ENCODE measurements at regions not wholly inside any gene's neighbourhood (a gene's known extent, or its start where the extent isn't known, plus 50 kb on each side); places are given as distances from the start of the nearest gene placed in this dataset.

DNA sequence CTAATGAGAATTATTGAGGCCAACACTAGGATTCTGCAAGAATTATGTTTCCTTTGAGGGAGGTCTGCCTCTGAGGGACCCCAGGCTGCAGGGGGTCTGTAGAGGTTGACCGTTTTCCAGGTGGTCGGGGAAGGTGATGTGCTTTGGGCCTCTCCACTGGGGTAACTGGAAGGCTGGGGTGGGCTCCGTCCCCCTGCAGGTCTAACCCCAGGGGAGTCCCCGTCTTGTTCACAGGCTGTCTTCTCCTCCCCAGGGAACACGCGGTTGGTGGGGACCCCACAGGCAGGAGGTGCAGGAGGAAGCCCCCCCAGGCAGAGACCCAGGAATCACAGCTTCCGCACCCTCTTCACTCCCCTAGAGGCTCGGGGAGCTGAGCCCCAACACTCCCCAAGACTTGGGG is 726.4 kb downstream of the BRD1 start:
- WGBS, 2 donors = 52 to 81% methylated on average over 3 to 6 of the region's 8 CpGs
- intact Hi-C loops (cut with DNase I) = no loop called here
- H3K27me3 ChIP-seq = peaks cover 0 to 57% (median 0%) of the 10 kb centered on the region in 4 donors
- no peak overlapping the region for H3K27ac ChIP-seq
- no peaks in the 10 kb centered on the region for H3K4me1 ChIP-seq
- TF ChIP-seq POLR2A (IDR thresholded peaks at IDR 0.05) = no peak
- TF ChIP-seq, protein P1, sequence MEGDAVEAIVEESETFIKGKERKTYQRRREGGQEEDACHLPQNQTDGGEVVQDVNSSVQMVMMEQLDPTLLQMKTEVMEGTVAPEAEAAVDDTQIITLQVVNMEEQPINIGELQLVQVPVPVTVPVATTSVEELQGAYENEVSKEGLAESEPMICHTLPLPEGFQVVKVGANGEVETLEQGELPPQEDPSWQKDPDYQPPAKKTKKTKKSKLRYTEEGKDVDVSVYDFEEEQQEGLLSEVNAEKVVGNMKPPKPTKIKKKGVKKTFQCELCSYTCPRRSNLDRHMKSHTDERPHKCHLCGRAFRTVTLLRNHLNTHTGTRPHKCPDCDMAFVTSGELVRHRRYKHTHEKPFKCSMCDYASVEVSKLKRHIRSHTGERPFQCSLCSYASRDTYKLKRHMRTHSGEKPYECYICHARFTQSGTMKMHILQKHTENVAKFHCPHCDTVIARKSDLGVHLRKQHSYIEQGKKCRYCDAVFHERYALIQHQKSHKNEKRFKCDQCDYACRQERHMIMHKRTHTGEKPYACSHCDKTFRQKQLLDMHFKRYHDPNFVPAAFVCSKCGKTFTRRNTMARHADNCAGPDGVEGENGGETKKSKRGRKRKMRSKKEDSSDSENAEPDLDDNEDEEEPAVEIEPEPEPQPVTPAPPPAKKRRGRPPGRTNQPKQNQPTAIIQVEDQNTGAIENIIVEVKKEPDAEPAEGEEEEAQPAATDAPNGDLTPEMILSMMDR (IDR thresholded peaks at IDR 0.05) = no peak
- no peak overlapping the region for H3K4me3 ChIP-seq
- no peaks in the 10 kb centered on the region for H3K9me3 ChIP-seq
- no peaks in the 10 kb centered on the region for H3K36me3 ChIP-seq
- no peak for DNase-seq

DNA sequence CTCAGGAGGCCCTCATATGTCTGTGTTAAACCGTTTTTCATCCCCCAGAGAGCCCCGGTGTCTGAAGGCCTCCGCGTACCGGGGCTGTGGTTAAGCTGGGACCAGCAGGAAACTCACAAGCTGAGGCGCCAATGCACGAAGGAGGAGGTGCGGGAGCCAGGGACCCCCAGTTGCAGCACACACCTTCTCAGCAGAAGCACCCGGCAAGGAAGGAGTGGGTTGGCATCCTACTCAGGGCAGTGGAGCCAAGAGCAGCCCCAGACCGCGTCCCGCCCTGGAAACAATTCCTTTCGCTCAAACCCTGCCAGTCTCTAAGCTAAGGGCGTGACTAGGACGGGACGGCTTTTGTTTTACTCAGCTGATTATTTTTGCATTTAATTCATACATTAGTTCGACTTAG is 726.9 kb downstream of the BRD1 start:
- intact Hi-C loops (cut with DNase I) = no loop called here
- H3K27me3 ChIP-seq = peaks cover 0 to 52% (median 0%) of the 10 kb centered on the region in 4 donors
- no peaks in the 10 kb centered on the region for H3K4me1 ChIP-seq
- no peak for DNase-seq
- H3K27ac ChIP-seq = no peak overlapping the region
- no peaks in the 10 kb centered on the region for H3K9me3 ChIP-seq
- no peak overlapping the region for H3K4me3 ChIP-seq
- TF ChIP-seq POLR2A (IDR thresholded peaks at IDR 0.05) = no peak
- TF ChIP-seq, protein P1 (IDR thresholded peaks at IDR 0.05) = no peak
- WGBS, 2 donors = 49 to 57% methylated on average over 12 to 15 of the region's 17 CpGs
- H3K36me3 ChIP-seq = no peaks in the 10 kb centered on the region

DNA sequence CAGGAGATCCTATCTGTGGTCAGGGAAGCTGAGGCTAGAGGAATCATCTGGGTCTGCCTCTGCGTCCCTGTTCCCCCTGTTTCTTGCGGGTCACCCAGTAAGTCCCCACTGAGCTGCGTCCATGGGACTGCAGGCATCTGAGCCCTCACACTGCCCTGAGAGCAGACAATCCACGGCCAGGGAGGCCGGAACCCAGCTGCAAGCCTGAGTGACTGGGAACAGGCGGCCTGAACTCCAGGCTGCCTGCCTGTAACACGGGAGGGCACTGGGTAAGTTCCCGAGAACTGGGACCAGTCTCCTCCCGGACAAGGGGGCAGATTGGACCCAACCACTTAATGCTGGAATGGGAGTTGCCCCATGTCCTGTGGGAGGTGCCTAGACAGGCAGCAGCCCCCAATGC is 727.4 kb downstream of the BRD1 start:
- Histone ChIP-seq H3K4me1 (no peaks in the 10 kb centered on the region), H3K4me3 (no peak overlapping the region), H3K27me3 (peaks cover 0 to 48% (median 0%) of the 10 kb centered on the region in 4 donors), H3K9me3 (no peaks in the 10 kb centered on the region), H3K36me3 (no peaks in the 10 kb centered on the region), H3K27ac (no peak overlapping the region)
- DNase-seq = no peak
- intact Hi-C loops (cut with DNase I) = no loop called here
- TF ChIP-seq, protein P1 (IDR thresholded peaks at IDR 0.05) = no peak
- no peak for TF ChIP-seq POLR2A (IDR thresholded peaks at IDR 0.05)
- 65 to 81% methylated on average over 4 of the region's 9 CpGs for WGBS, 2 donors

DNA sequence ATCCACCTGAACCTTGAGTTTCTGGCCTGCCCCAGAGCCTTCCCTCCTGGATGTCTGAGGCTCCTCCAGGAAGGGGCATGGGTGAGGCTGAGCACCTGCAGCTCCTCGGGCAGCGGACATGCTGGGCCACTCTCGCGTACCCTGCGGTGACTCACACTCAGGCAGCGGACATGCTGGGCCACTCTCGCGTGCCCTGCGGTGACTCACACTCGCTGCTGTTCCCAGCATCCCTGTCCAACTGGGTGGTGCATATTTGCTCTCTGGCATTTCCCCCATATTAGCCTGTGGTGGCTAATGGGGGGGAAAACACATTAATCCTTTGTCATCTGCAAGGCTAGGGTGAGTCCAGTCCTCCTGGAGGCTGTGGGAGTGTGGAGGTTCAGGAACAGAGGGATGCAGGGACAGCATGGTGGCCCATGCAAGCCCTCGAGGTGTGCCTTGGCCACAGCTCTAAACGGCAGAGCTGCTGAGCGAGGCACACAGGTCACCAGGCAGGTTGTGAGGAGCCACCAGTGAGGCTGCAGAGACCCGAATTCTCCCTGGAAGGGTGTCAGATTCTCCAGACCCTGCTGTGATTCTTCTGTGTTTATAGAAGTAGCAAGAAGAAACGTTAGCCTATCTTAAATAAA is 728.1 kb downstream of the BRD1 start:
- 25 to 44% methylated on average over 3 to 7 of the region's 15 CpGs for WGBS, 2 donors
- no peak overlapping the region for H3K4me3 ChIP-seq
- no peaks in the 10 kb centered on the region for H3K9me3 ChIP-seq
- H3K4me1 ChIP-seq = no peaks in the 10 kb centered on the region
- DNase-seq = no peak
- TF ChIP-seq, protein P1 (IDR thresholded peaks at IDR 0.05) = no peak
- TF ChIP-seq POLR2A (IDR thresholded peaks at IDR 0.05) = no peak
- H3K27me3 ChIP-seq = peaks cover 0 to 42% (median 0%) of the 10 kb centered on the region in 4 donors
- H3K36me3 ChIP-seq = no peaks in the 10 kb centered on the region
- H3K27ac ChIP-seq = no peak overlapping the region
- intact Hi-C loops (cut with DNase I) = no loop called here

DNA sequence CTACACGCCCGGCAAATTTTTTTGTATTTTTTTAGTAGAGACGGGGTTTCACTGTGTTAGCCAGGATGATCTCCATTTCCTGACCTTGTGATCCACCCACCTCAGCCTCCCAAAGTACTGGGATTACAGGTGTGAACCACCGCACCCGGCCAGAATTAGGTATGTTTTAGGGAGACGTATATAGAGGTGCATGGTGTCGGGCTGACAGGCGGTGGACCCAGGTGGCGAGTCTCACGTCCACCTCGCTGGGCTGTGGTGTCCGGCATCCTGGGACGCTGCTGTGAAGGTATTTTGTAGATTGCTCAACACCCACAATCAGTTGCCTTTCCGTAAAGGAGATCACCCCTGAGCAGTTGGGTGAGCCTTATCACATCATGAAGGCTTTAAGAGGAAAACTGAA is 728.6 kb downstream of the BRD1 start:
- Histone ChIP-seq H3K4me1 (no peaks in the 10 kb centered on the region), H3K27ac (no peak overlapping the region), H3K36me3 (no peaks in the 10 kb centered on the region), H3K27me3 (peaks cover 0 to 42% (median 0%) of the 10 kb centered on the region in 4 donors), H3K4me3 (no peak overlapping the region), H3K9me3 (no peaks in the 10 kb centered on the region)
- DNase-seq = no peak
- 82 to 89% methylated on average over 3 to 13 of the region's 14 CpGs for WGBS, 2 donors
- TF ChIP-seq POLR2A (IDR thresholded peaks at IDR 0.05) = no peak
- TF ChIP-seq, protein P1 (IDR thresholded peaks at IDR 0.05) = no peak
- intact Hi-C loops (cut with DNase I) = no loop called here

Data from esophagus squamous epithelium (tissue), 5 donors.